Glutamatergic neuron (in vitro differentiated cells): ENCODE measurements at regions not wholly inside any gene's neighbourhood (a gene's known extent, or its start where the extent isn't known, plus 50 kb on each side); places are given as distances from the start of the nearest gene placed in this dataset.

Source experiments
- DNase-seq: peaks from one replicate; pipeline ENCODE4 v3.0.0; 2022
- H3K27ac Mint-ChIP-seq: one replicate; pipeline ENCODE4 v1.8.0; 2020; ENCODE audit warnings: mild to moderate bottlenecking, mixed read lengths, inconsistent platforms; ENCODE audit not compliant: unreplicated experiment
- H3K27me3 Mint-ChIP-seq: one replicate; pipeline ENCODE4 v1.8.0; 2020; ENCODE audit warnings: mild to moderate bottlenecking, moderate library complexity, mixed read lengths, inconsistent platforms; ENCODE audit not compliant: unreplicated experiment
- H3K36me3 Mint-ChIP-seq: one replicate; pipeline ENCODE4 v1.8.0; 2020; ENCODE audit warnings: mild to moderate bottlenecking, mixed read lengths, inconsistent platforms; ENCODE audit not compliant: unreplicated experiment
- H3K4me1 Mint-ChIP-seq: one replicate; pipeline ENCODE4 v1.8.0; 2020; ENCODE audit warnings: mild to moderate bottlenecking, low read depth, mixed read lengths, inconsistent platforms; ENCODE audit not compliant: unreplicated experiment
- H3K4me3 Mint-ChIP-seq: one replicate; pipeline ENCODE4 v1.8.0; 2020; ENCODE audit warnings: mild to moderate bottlenecking, mixed read lengths, inconsistent platforms; ENCODE audit not compliant: unreplicated experiment
- H3K9me3 Mint-ChIP-seq: one replicate; pipeline ENCODE4 v1.8.0; 2020; ENCODE audit warnings: mild to moderate bottlenecking, moderate library complexity, mixed read lengths, inconsistent platforms; ENCODE audit not compliant: unreplicated experiment
- TF ChIP-seq, protein P1 (sequence below): fragments of 200-600 bp; sonication (generic); IDR thresholded peaks from one replicate; pipeline ENCODE4 v1.5.0; 2021; ENCODE audit not compliant: partially characterized antibody, unreplicated experiment

DNA sequence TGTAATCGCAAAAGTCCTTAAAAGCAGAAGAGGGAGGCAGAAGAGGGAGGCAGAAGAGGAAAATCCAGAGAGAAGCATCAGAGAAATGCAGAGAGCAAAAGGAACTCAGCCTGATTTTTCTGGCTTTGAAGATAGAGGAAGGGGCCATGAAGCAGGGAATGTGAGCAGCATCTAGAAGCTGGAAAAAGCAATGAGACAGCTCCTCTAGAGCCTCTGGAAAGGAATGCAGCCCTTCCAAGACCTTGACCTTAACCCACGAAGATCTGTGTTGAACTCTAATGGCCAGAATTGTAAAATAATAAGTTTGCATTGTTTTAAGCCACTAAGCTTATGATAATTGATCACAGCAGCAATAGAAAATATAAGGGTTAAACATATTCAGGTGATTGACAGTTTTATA is 159.6 kb downstream of the ATPSCKMT start:
- Mint-ChIP-seq H3K9me3 (peaks cover 5% of the 10 kb centered on the region), H3K4me3 (no peak overlapping the region), H3K36me3 (peaks cover 5% of the 10 kb centered on the region), H3K4me1 (no peaks in the 10 kb centered on the region), H3K27me3 (no peaks in the 10 kb centered on the region), H3K27ac (no peak overlapping the region)
- no peak for DNase-seq
- TF ChIP-seq, protein P1, sequence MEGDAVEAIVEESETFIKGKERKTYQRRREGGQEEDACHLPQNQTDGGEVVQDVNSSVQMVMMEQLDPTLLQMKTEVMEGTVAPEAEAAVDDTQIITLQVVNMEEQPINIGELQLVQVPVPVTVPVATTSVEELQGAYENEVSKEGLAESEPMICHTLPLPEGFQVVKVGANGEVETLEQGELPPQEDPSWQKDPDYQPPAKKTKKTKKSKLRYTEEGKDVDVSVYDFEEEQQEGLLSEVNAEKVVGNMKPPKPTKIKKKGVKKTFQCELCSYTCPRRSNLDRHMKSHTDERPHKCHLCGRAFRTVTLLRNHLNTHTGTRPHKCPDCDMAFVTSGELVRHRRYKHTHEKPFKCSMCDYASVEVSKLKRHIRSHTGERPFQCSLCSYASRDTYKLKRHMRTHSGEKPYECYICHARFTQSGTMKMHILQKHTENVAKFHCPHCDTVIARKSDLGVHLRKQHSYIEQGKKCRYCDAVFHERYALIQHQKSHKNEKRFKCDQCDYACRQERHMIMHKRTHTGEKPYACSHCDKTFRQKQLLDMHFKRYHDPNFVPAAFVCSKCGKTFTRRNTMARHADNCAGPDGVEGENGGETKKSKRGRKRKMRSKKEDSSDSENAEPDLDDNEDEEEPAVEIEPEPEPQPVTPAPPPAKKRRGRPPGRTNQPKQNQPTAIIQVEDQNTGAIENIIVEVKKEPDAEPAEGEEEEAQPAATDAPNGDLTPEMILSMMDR, result no peak

DNA sequence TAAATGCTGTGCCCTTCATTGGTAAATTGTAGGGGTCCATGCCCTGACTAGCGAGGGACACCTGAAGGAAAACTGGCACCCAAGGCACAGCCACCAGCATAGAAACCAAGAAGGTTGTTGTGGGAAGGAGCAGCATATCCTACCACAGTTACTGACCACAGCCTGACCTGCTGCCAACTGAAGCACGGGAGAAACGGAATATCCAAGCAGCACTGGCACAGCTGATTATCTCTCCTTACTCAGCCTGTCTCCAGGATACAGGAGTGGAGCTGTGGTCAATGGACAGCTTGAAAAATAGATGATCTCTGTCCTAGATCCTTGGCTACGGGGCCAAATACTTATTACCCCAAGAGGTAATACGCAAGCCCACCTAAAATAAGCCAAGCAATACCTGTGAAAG is 164.5 kb downstream of the ATPSCKMT start:
- no peak for DNase-seq
- no peaks in the 10 kb centered on the region for H3K4me1 Mint-ChIP-seq
- no peak overlapping the region for H3K4me3 Mint-ChIP-seq
- H3K36me3 Mint-ChIP-seq, result peaks cover 5% of the 10 kb centered on the region
- H3K27ac Mint-ChIP-seq, result no peak overlapping the region
- no peaks in the 10 kb centered on the region for H3K27me3 Mint-ChIP-seq
- TF ChIP-seq, protein P1, result no peak
- peaks cover 5% of the 10 kb centered on the region for H3K9me3 Mint-ChIP-seq

DNA sequence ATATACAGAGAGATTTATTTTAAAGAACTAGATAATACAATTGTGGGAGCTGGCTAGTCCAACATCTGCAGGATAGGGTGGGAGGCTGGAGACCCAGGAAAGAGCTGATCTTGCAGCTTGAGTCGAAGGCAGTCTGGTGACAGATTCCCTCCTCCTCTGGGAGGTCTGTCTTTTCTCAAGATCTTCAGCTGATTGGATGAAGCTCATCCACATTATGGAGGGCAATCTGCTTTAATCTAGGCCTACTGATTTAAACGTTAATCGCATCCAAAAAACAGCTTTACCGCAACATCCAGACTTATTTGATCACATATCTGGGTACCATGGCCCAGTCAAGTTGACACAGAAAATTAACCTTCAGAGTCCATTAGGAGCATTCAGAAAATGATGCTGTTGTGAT is 168.1 kb downstream of the ATPSCKMT start:
- H3K4me1 Mint-ChIP-seq, result no peaks in the 10 kb centered on the region
- H3K27me3 Mint-ChIP-seq, result no peaks in the 10 kb centered on the region

DNA sequence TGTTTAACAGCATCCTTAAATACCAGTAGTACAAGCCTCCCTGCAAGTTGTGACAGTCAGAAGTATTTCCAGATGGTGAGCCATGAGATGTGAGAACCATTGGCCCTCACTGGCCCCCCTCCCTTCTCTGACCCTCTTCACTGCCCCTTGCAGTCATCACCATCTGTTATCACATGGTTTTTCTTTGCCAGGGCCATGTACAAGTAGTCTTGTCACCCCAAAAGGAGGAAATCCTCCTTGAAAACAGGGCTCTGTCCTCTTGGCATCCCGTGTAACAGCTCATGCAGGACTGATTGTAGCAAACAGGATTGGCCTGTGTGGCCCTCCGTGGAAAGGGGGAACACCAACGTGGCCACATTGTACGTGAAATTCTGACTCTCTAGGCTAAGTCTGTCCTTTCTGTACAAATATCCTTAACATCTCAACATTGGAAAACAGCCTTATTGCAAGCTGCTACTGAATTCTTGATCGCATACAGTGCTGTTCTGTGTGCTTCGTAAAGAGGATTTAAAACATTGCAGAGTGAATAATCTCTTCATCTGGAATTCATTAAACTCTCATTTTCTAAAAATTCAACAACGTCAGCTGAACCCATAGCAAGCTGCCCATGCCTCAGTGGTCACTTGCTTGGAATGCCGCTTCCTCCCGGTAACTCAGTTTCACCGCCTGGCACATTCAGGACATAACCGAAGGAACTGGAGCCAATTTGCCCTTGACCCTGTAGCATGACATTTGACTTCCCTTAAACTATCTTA is 171.7 kb downstream of the ATPSCKMT start:
- no peak for DNase-seq
- TF ChIP-seq, protein P1, result no peak
- Mint-ChIP-seq H3K27me3 (no peaks in the 10 kb centered on the region), H3K27ac (no peak overlapping the region), H3K9me3 (peaks cover 4% of the 10 kb centered on the region), H3K4me1 (no peaks in the 10 kb centered on the region), H3K4me3 (no peak overlapping the region), H3K36me3 (peaks cover 8% of the 10 kb centered on the region)

More for the DNA sequence above, 168.1 kb downstream of the ATPSCKMT start:
- TF ChIP-seq, protein P1, result no peak
- H3K36me3 Mint-ChIP-seq, result peaks cover 8% of the 10 kb centered on the region
- no peak overlapping the region for H3K4me3 Mint-ChIP-seq
- no peak for DNase-seq
- H3K9me3 Mint-ChIP-seq, result peaks cover 1% of the 10 kb centered on the region
- no peak overlapping the region for H3K27ac Mint-ChIP-seq

DNA sequence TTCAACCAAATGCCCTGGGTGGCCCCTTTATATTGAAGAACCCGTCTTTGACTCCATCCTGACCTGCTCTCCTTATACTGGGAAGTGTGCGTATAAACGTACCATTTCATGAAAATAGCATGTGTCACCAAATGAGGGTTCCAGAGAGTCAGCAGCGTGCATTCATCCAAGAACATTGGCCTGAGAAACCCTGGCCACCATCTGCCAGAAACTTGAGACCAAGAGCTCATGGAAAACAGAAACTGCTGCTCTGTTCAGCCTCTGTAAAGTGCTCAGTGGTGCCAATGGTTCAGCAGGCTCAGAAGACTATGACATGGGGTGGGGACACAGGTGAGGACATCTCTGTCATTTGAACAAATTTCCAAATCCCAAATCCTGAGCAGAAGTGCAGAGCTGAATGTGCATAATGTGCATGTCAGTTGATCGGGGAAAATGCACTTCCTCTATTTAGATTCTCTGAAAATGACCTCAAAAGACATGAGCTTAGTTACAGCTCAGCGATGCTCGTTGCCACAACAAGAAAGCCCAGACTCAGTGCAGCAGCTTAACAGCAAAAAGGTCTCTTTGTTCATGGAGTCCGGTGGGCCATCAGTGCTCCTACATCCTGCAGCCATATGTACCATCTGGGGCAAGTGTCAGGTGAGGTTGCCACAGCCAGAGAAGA is 176.1 kb downstream of the ATPSCKMT start:
- peaks cover 4% of the 10 kb centered on the region for H3K9me3 Mint-ChIP-seq
- TF ChIP-seq, protein P1, result no peak
- H3K4me3 Mint-ChIP-seq, result no peak overlapping the region
- no peaks in the 10 kb centered on the region for H3K4me1 Mint-ChIP-seq
- H3K27ac Mint-ChIP-seq, result no peak overlapping the region
- no peaks in the 10 kb centered on the region for H3K36me3 Mint-ChIP-seq
- no peaks in the 10 kb centered on the region for H3K27me3 Mint-ChIP-seq
- DNase-seq, result no peak
